ENCODE measurements at regions not wholly inside any gene's neighbourhood (a gene's known extent, or its start where the extent isn't known, plus 50 kb on each side); places are given as distances from the start of the nearest gene placed in this dataset.
"Not testable (repeated sequence)": the region's sequence is repeated elsewhere in the genome, so short reads cannot be mapped to it uniquely, and the experiment has no call there.

DNA sequence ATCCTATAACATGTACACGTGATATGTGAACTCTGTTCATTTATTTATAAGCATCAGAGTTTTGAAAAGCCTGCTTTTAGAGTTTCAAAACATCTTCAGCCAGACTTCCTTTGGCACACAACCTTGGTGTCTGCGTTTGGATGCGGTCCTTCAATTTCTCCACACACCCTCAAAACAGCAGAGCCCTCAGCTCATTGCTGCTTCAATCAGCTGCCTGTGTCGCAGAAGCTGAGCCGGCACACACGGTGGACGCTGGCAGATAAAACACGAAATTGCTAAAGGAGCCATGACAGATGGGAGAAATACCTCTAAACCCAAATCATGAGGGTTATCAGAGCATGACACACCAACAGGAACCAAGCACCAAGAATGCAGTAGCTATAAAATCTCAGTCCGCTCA is 396.4 kb upstream of the AKR1E2 start:
- DNase-seq (ENCODE audit: low read depth), result no peak
- TF ChIP-seq, protein P1, sequence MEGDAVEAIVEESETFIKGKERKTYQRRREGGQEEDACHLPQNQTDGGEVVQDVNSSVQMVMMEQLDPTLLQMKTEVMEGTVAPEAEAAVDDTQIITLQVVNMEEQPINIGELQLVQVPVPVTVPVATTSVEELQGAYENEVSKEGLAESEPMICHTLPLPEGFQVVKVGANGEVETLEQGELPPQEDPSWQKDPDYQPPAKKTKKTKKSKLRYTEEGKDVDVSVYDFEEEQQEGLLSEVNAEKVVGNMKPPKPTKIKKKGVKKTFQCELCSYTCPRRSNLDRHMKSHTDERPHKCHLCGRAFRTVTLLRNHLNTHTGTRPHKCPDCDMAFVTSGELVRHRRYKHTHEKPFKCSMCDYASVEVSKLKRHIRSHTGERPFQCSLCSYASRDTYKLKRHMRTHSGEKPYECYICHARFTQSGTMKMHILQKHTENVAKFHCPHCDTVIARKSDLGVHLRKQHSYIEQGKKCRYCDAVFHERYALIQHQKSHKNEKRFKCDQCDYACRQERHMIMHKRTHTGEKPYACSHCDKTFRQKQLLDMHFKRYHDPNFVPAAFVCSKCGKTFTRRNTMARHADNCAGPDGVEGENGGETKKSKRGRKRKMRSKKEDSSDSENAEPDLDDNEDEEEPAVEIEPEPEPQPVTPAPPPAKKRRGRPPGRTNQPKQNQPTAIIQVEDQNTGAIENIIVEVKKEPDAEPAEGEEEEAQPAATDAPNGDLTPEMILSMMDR (IDR thresholded peaks at IDR 0.05; ENCODE audit: insufficient read depth, low read length), result no peak

GRCh38 chr10:4427532-4427931 is 398.5 kb upstream of the AKR1E2 start:
- no peak overlapping the region for H3K4me3 ChIP-seq (ENCODE audit: low read depth, low read length)
- TF ChIP-seq, protein P1 (IDR thresholded peaks at IDR 0.05; ENCODE audit: insufficient read depth, low read length), result no peak
- no peak for DNase-seq (ENCODE audit: low read depth)

More for the DNA sequence above, 396.4 kb upstream of the AKR1E2 start:
- H3K4me3 ChIP-seq (ENCODE audit: low read depth, low read length), result no peak overlapping the region

- DNase-seq (ENCODE audit: low read depth), result no peak
- no peak overlapping the region for H3K4me3 ChIP-seq (ENCODE audit: low read depth, low read length)
- TF ChIP-seq, protein P1 (IDR thresholded peaks at IDR 0.05; ENCODE audit: insufficient read depth, low read length), result no peak
These were observed 399.1 kb upstream of the AKR1E2 start for GRCh38 chr10:4426866-4427265.

DNA sequence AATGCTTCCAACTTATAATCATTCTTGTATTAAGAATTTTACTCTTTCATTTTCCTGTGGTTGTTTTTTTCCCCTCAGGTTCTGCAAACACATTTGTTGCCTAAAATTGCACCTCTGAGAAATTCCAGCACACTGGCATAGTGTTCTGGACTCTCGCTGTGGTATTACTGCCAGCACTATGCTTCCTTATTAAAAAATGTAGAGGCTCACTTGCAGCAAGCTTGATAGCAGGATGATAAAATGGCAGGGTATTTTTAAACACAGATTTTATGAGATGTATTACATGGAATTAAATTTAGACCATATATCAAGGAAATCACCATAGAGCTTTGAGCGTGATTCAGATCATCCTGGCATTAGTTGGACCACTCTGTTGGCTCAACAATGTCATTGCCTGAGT is 416.7 kb upstream of the AKR1E2 start:
- DNase-seq (ENCODE audit: low read depth), result no peak
- TF ChIP-seq, protein P1 (IDR thresholded peaks at IDR 0.05; ENCODE audit: insufficient read depth, low read length), result no peak
- H3K4me3 ChIP-seq (ENCODE audit: low read depth, low read length), result no peak overlapping the region

- TF ChIP-seq, protein P1 (IDR thresholded peaks at IDR 0.05; ENCODE audit: insufficient read depth, low read length), result no peak
- H3K4me3 ChIP-seq (ENCODE audit: low read depth, low read length), result no peak overlapping the region
- DNase-seq (ENCODE audit: low read depth), result peak; percentile 71
These were observed 418.2 kb upstream of the AKR1E2 start for GRCh38 chr10:4407783-4408182.

- no peak for DNase-seq (ENCODE audit: low read depth)
- H3K4me3 ChIP-seq (ENCODE audit: low read depth, low read length), result no peak overlapping the region
- TF ChIP-seq, protein P1 (IDR thresholded peaks at IDR 0.05; ENCODE audit: insufficient read depth, low read length), result no peak
These were observed 420.2 kb upstream of the AKR1E2 start for GRCh38 chr10:4405828-4406227.

DNA sequence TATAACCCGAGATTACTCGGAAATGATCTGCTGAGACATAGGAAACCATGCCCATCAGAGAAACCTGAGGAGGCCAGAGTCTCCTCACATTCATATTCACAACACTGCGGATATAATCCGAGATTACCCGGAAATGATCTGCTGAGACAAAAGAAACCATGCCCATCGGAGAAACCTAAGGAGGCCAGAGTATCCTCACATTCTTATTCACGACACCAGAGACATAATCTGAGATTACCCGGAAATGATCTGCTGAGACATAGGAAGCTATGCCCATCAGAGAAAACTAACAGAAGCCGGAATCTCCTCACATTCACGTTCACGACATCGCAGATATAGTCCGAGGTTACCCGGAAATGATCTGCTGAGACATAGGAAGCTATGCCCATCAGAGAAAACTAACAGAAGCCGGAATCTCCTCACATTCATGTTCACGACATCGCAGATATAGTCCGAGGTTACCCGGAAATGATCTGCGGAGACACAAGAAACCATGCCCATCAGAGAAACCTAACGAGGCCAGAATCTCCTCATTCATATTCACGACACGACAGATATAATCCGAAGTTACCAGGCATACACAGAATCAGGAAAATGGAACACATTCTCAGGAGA is 422.3 kb upstream of the AKR1E2 start:
- H3K4me3 ChIP-seq (ENCODE audit: low read depth, low read length), result no peak overlapping the region
- TF ChIP-seq, protein P1 (IDR thresholded peaks at IDR 0.05; ENCODE audit: insufficient read depth, low read length), result no peak
- DNase-seq (ENCODE audit: low read depth), result no peak

DNA sequence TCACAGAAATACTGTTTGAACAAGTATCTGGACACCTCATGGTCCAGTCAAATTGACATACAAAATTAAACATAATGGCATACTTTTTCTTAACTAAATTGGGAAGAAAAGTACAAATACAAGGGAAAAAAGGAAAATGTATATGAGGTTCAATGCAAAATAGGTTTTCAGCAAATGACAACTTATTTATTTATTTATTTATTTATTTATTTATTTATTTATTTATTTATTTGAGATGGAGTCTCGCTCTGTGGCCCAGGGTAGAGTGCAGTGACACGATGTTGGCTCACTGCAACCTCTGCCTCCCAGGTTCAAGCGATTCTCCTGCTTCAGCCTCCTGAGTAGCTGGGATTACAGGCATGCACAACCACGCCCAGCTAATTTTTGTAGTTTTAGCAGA is 424.9 kb upstream of the AKR1E2 start:
- not testable (repeated sequence) for DNase-seq (ENCODE audit: low read depth); H3K4me3 ChIP-seq (ENCODE audit: low read depth, low read length)

All from fibroblast of the aortic adventitia (primary cell).